IPS-NIHi7 (cell line): ENCODE measurements at regions not wholly inside any gene's neighbourhood (a gene's known extent, or its start where the extent isn't known, plus 50 kb on each side); places are given as distances from the start of the nearest gene placed in this dataset.

Experiments
- DNase-seq: peaks from one replicate; pipeline ENCODE4 v3.0.0; 2012; ENCODE audit warnings: mixed read lengths; ENCODE audit errors: extremely low spot score

GRCh38 chrX:39848900-39849299 lies 248.9 kb downstream of the BCOR start:
- no peak for DNase-seq

DNA sequence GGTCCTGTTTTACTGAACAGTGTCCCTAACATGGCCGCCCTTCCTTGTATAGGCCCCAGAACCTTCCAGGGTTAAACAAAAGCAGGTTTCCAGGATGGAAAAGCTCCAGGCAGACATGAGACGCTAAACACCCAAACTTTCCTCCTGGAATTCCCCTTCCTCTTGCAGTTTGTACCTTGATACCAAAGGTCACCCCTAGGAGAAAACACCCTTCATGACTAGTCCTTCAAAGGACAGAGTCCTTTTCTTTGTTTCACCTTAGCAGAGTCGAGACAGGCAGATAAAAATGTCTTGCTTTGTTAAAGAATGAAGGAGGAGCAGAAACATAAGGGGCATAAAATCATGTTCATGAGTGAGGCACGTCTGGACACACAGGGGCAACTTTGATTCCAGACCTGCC lies 247.5 kb downstream of the BCOR start:
- no peak for DNase-seq

GRCh38 chrX:39850630-39851152 lies 247.1 kb downstream of the BCOR start:
- peak; percentile 31 for DNase-seq

GRCh38 chrX:39851745-39852455 lies 245.9 kb downstream of the BCOR start:
- DNase-seq = no peak

- DNase-seq = no peak
Observed at GRCh38 chrX:39852491-39852890, 245.3 kb downstream of the BCOR start.

DNA sequence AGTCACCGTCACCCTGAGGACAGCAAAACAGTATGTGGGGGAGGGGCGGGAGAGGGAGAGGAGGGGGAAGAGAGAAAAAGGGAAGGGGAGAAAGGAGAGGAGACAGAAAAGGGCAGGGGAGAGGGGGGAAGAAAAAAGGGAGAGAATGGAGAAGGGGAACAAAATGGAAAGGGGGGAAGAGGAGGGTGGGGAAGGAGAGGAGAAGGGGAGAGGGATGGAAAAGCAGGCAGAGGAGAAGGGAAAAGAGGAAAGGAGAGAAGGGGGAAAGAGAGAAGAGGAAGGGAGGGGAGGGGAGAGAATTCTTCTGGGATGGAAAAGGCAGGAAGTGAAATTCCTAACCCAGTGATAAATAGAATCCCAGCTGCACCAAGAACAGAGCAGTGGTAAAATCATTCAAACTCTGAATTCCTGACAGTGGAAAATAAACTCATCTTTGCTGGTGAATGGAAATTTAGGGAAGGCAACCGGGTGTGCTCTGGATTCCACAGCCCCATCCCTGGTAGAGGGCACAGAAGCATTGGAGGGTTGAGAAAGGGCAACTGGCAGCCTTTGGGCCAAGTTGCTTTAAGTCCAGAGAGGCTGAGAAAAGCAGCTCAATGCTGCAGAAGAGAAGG lies 244.2 kb downstream of the BCOR start:
- DNase-seq = no peak

- DNase-seq = no peak
Observed at GRCh38 chrX:39854772-39855747, 242.7 kb downstream of the BCOR start.

- DNase-seq = peak; percentile 50
Observed at GRCh38 chrX:39855748-39856129, 242.0 kb downstream of the BCOR start.

- no peak for DNase-seq
Observed at GRCh38 chrX:39856472-39857121, 241.2 kb downstream of the BCOR start.

- no peak for DNase-seq
Observed at GRCh38 chrX:39857780-39858179, 240.0 kb downstream of the BCOR start.

GRCh38 chrX:39859991-39860861 lies 237.5 kb downstream of the BCOR start:
- peak; percentile 65 for DNase-seq

DNA sequence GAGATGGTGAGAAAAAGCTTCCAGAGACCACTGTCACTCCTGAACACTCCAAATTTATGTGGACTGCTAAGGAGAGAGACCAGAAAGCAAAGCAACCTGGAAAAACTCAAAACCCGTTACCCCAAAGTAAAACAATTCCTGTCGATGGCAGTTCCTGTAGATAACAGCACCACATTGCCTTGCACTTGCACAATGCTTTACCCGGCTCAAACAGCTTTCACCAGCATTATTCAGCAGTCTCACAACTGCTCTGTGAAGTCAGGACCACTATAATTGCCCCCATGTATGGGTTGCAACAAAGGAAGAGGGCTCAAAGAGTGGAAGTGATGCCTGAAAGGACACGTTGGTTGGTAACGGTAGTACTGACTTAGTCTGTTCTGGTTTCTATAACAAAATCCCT lies 234.8 kb downstream of the BCOR start:
- DNase-seq = no peak

DNA sequence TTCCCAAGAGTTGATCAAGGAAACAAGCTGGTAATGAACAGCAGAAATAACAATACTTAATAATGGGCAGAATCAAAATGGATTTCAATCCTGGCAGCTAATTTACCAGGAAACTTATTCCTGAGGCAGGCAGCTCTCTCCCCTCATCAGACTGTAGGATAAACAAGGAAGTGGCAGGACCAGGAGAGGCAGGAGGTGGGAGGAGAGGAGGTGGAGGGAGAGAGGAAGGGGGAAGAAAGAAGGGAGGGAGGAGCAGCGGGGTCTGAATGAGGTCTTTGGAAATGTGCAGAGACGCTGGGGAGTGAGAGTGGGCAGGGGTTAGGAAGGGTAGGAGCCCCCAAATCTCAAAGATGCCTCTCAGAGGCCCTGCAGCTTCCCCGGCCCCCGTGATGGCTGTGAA lies 231.5 kb downstream of the BCOR start:
- DNase-seq = no peak

- no peak for DNase-seq
Observed at GRCh38 chrX:39869846-39870601, 227.7 kb downstream of the BCOR start.

DNA sequence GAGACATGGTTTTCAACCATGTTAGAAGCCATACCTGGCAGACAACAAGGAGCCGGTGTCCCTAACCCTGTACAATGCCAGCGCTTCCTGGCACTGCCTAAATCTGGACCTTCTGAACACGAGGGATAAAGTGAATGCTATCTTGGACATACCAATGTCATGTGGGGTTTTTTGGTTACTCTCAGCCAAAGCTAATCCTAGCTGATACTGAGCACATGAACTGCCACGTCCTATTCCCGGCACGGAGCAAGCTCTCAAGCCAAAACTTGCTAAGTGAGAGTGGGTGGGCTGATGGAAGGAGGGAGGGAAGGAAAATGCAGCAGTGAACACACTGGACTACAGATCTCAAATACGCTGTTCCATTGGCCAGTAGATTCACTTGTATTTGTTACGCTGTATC lies 226.1 kb downstream of the BCOR start:
- DNase-seq = no peak

DNA sequence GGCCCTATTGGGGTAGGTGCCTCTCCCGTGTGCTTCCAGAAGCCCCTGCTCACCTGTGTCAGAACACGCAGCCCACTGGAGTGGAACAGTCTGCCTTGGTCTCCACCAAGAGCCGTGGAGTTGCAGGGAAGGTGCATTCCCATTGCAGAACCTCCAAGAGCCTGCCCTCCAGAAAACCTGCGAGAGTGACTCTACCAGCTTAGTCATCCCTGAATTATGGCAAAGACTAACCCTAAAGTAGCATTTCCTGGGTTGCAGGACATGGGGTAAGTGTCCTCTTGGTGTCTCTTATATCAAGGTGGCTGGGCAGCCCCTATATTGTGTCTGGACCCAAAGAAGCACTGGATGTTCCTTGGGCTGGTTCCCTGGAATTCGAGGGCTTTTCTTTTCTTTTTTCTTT lies 224.6 kb downstream of the BCOR start:
- DNase-seq = no peak

DNA sequence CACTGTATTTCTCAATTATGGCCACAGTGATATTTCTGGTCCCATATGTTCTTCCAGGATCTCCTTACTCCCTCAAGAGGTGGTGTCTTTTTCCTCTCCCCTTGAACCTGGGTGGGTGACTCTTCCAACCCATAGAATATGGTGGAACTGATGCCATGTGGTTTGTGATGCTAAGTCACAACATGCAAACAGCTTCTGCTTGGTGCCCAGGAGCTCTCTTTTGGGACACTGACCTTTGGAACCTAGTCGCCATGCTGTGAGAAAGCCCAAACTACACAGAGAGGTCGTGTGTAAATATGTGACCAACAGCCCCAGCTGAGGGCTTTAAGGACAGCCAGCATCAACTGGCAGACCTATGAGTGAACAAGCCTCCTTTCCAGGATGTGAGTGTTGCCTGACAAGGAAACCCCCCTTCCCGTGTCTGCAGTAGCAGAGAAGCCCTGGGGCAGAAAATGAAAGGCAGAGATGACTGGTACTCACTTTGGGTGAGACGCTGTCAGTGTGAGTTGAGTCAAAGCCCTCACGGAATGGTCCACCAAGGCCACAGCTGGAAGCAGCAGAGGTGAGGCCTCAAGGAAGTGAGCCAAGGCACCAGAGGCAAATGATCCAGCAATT lies 223.4 kb downstream of the BCOR start:
- no peak for DNase-seq

DNA sequence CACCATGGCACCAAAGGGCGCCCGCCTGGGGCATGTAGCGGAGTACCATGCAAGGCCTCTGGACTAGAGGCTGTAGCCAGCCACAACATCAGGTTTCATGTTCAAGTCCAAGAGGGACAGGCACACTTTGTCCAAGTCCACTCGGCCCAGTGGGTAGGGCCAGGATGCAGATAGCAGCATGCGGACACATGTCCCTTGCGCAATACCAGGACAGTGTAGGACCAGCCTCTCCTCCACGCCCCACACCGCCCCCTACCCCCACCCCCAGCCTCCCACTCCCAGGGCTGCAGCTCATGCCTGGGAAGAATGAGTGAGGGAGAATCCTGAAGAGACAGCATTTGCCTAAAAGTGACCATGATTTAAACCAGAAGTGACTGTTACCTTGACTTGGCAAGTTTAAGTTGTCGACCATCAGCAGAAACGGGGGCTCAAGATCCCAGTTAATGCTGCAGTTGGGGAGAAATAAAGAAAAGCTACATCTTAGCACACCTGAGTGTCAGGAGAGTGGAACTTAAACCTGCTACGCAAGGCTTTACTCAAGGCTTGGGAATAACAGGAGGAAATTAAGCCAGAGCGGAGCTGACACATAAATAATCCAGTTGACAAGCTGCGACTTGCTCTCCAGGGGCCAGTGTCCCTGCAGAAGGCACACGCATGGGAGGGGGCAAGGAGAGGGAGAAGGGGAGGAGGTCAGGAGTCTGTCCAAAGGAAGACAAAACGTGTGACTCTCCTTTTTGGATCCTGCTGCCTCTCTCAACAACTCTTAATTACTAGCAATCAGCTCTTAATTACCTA lies 221.7 kb downstream of the BCOR start:
- no peak for DNase-seq

DNA sequence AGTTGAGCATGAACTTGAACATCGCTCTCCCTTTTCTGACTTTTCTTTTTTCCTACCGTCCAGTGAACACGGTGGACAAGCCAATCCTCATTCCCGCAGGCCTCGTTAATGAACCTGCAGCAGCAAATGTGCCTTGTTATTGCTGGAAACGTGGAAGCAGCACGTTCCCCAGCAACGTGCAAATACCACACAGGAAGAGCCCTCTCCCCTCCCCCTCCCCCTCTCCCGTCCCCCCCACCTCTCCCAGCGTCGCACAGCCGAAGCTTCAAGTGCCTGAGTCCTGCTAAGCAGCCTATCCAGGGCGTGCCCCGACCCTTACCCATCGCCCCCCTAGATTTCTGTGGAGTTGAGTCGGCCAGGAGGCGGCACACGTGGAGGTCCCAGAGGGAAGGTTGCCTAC lies 219.9 kb downstream of the BCOR start:
- peak; percentile 43 for DNase-seq
